Brain microvascular endothelial cell (primary cell): ENCODE measurements at regions not wholly inside any gene's neighbourhood (a gene's known extent, or its start where the extent isn't known, plus 50 kb on each side); places are given as distances from the start of the nearest gene placed in this dataset.
"Not testable (repeated sequence)": the region's sequence is repeated elsewhere in the genome, so short reads cannot be mapped to it uniquely, and the experiment has no call there.

ENCODE experiments used
- DNase-seq: peaks from one replicate; pipeline ENCODE4 v3.0.0-alpha.2; 2020
- H3K27ac ChIP-seq: fragments of 250-450 bp; sonication (Bioruptor Pico); 2 replicates; pipeline ENCODE4 v1.5.1; 2020; ENCODE audit warnings: mild to moderate bottlenecking, moderate library complexity
- H3K27me3 ChIP-seq: fragments of 250-450 bp; sonication (Bioruptor Pico); replicated peaks from 2 replicates; pipeline ENCODE4 v1.5.1; 2020; ENCODE audit warnings: mild to moderate bottlenecking
- H3K36me3 ChIP-seq: fragments of 250-450 bp; sonication (Bioruptor Pico); replicated peaks from 2 replicates; pipeline ENCODE4 v1.5.1; 2020; ENCODE audit warnings: mild to moderate bottlenecking
- H3K4me3 ChIP-seq: 2 replicates; pipeline ENCODE4 v1.5.1; 2011; ENCODE audit warnings: low read depth, mild to moderate bottlenecking, control low read depth, low read length, moderate library complexity
- in situ Hi-C: cut with HindIII; loops from 2 replicates; pipeline ENCODE4 v1.10.0; 2017; ENCODE audit warnings: low sequenced_read_pairs, low pct_ligation_motif_present
- TF ChIP-seq, protein P1 (sequence below): IDR thresholded peaks from 2 replicates; pipeline ENCODE4 v1.5.1; 2011; ENCODE audit warnings: low read depth, mild to moderate bottlenecking, moderate library complexity, low read length, control low read depth, inconsistent platforms; ENCODE audit errors: missing control alignments

DNA sequence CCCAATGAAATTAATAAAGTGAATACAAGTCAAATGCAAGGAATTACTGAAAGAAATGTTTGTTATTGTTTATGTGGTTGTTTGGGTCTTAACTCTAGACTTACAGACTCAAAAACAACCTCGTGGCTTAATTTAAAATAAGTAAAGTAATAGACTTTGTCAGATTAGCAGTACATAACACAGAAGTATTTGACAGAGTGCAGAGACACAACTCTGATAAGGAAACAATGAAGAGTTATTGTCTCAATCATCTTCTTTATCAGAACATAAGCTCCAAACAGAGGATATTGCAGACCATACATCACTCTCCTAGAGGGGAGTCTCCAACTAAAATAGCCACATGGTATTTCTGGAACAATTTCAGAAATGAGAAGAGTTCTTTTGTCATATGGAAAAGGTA, 487.7 kb upstream of the HS3ST5 start:
- TF ChIP-seq, protein P1, sequence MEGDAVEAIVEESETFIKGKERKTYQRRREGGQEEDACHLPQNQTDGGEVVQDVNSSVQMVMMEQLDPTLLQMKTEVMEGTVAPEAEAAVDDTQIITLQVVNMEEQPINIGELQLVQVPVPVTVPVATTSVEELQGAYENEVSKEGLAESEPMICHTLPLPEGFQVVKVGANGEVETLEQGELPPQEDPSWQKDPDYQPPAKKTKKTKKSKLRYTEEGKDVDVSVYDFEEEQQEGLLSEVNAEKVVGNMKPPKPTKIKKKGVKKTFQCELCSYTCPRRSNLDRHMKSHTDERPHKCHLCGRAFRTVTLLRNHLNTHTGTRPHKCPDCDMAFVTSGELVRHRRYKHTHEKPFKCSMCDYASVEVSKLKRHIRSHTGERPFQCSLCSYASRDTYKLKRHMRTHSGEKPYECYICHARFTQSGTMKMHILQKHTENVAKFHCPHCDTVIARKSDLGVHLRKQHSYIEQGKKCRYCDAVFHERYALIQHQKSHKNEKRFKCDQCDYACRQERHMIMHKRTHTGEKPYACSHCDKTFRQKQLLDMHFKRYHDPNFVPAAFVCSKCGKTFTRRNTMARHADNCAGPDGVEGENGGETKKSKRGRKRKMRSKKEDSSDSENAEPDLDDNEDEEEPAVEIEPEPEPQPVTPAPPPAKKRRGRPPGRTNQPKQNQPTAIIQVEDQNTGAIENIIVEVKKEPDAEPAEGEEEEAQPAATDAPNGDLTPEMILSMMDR, result no peak
- in situ Hi-C loops, result no loop called here
- Histone ChIP-seq H3K36me3 (no peaks in the 10 kb centered on the region), H3K27ac (no peak overlapping the region), H3K27me3 (no peaks in the 10 kb centered on the region), H3K4me3 (no peak overlapping the region)
- no peak for DNase-seq

DNA sequence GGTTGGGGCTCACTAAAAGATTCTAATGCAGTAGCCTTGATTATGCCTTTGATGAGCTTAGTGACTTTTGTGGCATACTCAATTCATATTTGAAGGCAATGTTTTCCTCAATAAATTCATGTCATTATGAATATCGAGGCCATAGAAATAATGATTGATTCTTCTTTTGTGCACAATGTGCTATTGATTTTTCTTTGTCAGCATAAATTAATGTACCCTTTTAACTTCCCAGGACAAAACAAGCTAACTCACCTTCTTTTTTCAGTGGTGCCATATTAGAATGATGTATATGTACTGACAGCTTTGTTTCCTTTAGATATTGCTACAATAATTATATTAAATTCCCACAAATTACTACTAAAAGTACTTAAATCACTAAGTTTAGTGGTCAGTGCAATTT, 484.3 kb upstream of the HS3ST5 start:
- in situ Hi-C loops, result no loop called here

DNA sequence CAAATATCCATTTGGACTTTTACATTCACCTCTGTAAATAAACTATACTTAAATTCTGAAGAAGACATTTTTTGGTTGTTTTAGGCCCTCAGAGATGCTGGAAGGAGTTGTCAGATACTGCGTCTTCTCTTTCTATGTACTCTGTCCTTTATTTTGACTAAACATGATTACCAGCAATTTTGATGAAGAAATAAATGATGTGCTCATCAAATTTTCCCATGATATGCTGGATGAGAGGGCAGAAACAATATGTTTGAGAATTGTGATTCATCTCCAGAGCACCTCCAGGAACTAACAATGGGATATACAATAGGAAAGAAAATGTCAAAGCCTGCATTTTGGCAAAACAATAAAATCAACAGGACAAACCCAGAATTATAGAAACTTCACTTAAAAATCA, 481.6 kb upstream of the HS3ST5 start:
- Histone ChIP-seq H3K36me3 (no peaks in the 10 kb centered on the region), H3K27me3 (no peaks in the 10 kb centered on the region), H3K4me3 (no peak overlapping the region), H3K27ac (no peak overlapping the region)
- TF ChIP-seq, protein P1, result no peak
- no peak for DNase-seq
- in situ Hi-C loops, result no loop called here

More for the DNA sequence above, 484.3 kb upstream of the HS3ST5 start:
- Histone ChIP-seq H3K27me3 (no peaks in the 10 kb centered on the region), H3K27ac (no peak overlapping the region), H3K4me3 (no peak overlapping the region), H3K36me3 (no peaks in the 10 kb centered on the region)
- TF ChIP-seq, protein P1, result no peak
- no peak for DNase-seq

DNA sequence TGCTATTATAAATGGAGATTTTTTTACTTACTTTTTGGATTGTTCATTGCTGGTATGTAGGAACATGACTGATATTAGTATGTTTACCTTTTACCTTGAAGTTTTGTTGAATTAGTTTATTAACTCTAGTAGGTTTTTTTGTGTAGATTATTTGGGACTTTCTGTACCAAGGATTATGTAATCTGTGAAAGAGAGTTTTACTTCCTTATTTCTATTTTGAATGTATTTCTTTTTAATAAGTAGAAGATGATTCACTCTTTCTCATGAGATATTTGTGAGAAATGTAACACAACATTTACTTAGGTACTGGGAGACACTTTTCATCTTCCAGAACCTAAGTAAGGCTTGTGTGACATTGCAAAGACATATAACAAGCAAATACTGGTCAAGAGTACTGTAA, 473.9 kb upstream of the HS3ST5 start:
- DNase-seq, result no peak

DNA sequence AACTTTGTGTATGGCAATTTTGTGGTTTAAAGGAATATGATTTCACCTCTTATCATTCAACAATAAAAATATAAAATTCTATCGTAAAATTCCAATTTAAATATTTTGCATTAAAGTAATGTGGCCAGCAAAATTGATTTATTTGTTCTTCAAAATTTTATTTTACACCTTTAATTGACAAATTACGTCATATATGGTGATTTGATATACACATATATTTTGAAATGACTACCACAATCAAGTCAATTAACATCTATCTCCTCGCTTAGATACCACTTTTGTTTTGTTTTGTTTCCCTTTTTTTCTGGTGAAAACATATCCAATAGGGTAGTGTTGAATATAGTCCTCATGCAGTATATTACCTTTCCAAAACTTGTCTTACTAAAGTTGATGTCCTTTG, 467.6 kb upstream of the HS3ST5 start:
- DNase-seq, result no peak

More for the DNA sequence above, 473.9 kb upstream of the HS3ST5 start:
- H3K36me3 ChIP-seq, result no peaks in the 10 kb centered on the region
- H3K27me3 ChIP-seq, result no peaks in the 10 kb centered on the region
- in situ Hi-C loops, result no loop called here
- H3K4me3 ChIP-seq, result no peak overlapping the region
- H3K27ac ChIP-seq, result no peak overlapping the region
- TF ChIP-seq, protein P1, result no peak

DNA sequence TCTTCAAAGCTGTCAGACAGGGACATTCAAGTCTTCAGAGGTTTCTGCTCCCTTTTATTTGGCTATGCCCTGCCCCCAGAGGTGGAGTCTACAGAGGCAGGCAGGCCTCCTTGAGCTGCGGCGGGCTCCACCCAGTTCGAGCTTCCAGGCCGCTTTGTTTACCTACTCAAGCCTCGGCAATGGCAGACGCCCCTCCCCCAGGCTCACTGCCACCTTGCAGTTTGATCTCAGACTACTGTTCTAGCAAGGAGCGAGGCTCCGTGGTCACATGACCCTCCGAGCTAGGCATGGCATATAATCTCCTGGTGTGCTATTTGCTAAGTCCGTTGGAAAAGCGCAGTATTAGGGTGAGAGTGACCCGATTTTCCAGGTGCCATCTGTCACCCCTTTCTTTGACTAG, 462.6 kb upstream of the HS3ST5 start:
- H3K36me3 ChIP-seq, DNase-seq, H3K27me3 ChIP-seq, H3K27ac ChIP-seq, in situ Hi-C loops, H3K4me3 ChIP-seq: not testable (repeated sequence)

More for the DNA sequence above, 467.6 kb upstream of the HS3ST5 start:
- H3K27ac ChIP-seq, result no peak overlapping the region
- TF ChIP-seq, protein P1, result no peak
- in situ Hi-C loops, result no loop called here
- no peaks in the 10 kb centered on the region for H3K36me3 ChIP-seq
- no peak overlapping the region for H3K4me3 ChIP-seq
- no peaks in the 10 kb centered on the region for H3K27me3 ChIP-seq
